HG03139 (cell line): ENCODE measurements at regions not wholly inside any gene's neighbourhood (a gene's known extent, or its start where the extent isn't known, plus 50 kb on each side); places are given as distances from the start of the nearest gene placed in this dataset.

ENCODE experiments used
- ATAC-seq: cut with Tn5 transposase; IDR thresholded peaks from one replicate; pipeline ENCODE4 v1.9.1; 2021; ENCODE audit not compliant: unreplicated experiment

- ATAC-seq = no peak
Observed at GRCh38 chr22:46077669-46078099, 72.6 kb upstream of the PPARA start.

- ATAC-seq = no peak
Observed at GRCh38 chr22:46078241-46079092, 71.9 kb upstream of the PPARA start.

GRCh38 chr22:46079093-46079860 is 71.0 kb upstream of the PPARA start:
- no peak for ATAC-seq

- no peak for ATAC-seq
Observed at GRCh38 chr22:46079861-46080821, 70.2 kb upstream of the PPARA start.

GRCh38 chr22:46081036-46081830 is 69.1 kb upstream of the PPARA start:
- ATAC-seq = no peak

- ATAC-seq = no peak
Observed at GRCh38 chr22:46081831-46082210, 68.5 kb upstream of the PPARA start.

- no peak for ATAC-seq
Observed at GRCh38 chr22:46082633-46083032, 67.7 kb upstream of the PPARA start.

- no peak for ATAC-seq
Observed at GRCh38 chr22:46083383-46084350, 66.7 kb upstream of the PPARA start.

GRCh38 chr22:46084376-46084775 is 66.0 kb upstream of the PPARA start:
- ATAC-seq = no peak

GRCh38 chr22:46084943-46085827 is 65.1 kb upstream of the PPARA start:
- no peak for ATAC-seq

- no peak for ATAC-seq
Observed at GRCh38 chr22:46085828-46086576, 64.3 kb upstream of the PPARA start.

GRCh38 chr22:46086577-46087335 is 63.6 kb upstream of the PPARA start:
- ATAC-seq = no peak

GRCh38 chr22:46087336-46087690 is 63.0 kb upstream of the PPARA start:
- no peak for ATAC-seq

GRCh38 chr22:46087816-46088277 is 62.5 kb upstream of the PPARA start:
- ATAC-seq = no peak

- ATAC-seq = no peak
Observed at GRCh38 chr22:46088541-46089311, 61.6 kb upstream of the PPARA start.
